GM12875 (cell line): ENCODE measurements at regions not wholly inside any gene's neighbourhood (a gene's known extent, or its start where the extent isn't known, plus 50 kb on each side); places are given as distances from the start of the nearest gene placed in this dataset.

ENCODE experiments used
- H3K4me3 ChIP-seq: one replicate; pipeline ENCODE4 v1.5.1; 2011; ENCODE audit warnings: low read depth, low read length, control low read depth
- CTCF ChIP-seq: IDR thresholded peaks from 2 replicates; pipeline ENCODE4 v1.5.1; 2011; ENCODE audit warnings: low read depth, mild to moderate bottlenecking, control low read depth, inconsistent platforms, low read length, moderate library complexity, borderline replicate concordance; ENCODE audit not compliant: insufficient read depth

- H3K4me3 ChIP-seq: no peak overlapping the region
- TF ChIP-seq CTCF: no peak
Measured at GRCh38 chr13:53182724-53183123, 154.1 kb downstream of the OLFM4 start.

GRCh38 chr13:53188120-53188519, 159.5 kb downstream of the OLFM4 start:
- no peak for TF ChIP-seq CTCF
- H3K4me3 ChIP-seq: no peak overlapping the region

GRCh38 chr13:53189162-53189561, 160.5 kb downstream of the OLFM4 start:
- no peak for TF ChIP-seq CTCF
- no peak overlapping the region for H3K4me3 ChIP-seq

- TF ChIP-seq CTCF: no peak
- H3K4me3 ChIP-seq: no peak overlapping the region
Measured at GRCh38 chr13:53191091-53191490, 162.5 kb downstream of the OLFM4 start.

GRCh38 chr13:53197424-53197823, 168.8 kb downstream of the OLFM4 start:
- no peak for TF ChIP-seq CTCF
- H3K4me3 ChIP-seq: no peak overlapping the region

GRCh38 chr13:53198017-53198416, 169.4 kb downstream of the OLFM4 start:
- H3K4me3 ChIP-seq: no peak overlapping the region
- no peak for TF ChIP-seq CTCF

GRCh38 chr13:53198736-53199135, 170.1 kb downstream of the OLFM4 start:
- H3K4me3 ChIP-seq: no peak overlapping the region
- TF ChIP-seq CTCF: no peak
